IMR-90 (cell line): ENCODE measurements at regions not wholly inside any gene's neighbourhood (a gene's known extent, or its start where the extent isn't known, plus 50 kb on each side); places are given as distances from the start of the nearest gene placed in this dataset.

Experiments
- ATAC-seq: fragments of 200-7000 bp; cut with Tn5 transposase; 2 replicates; pipeline ENCODE4 v1.9.1; 2020; ENCODE audit warnings: low read depth, mild to moderate bottlenecking, moderate library complexity
- BruUV-seq: library from RNA; stranded (reverse); fragments of 400-500 nt; replicated peaks from 2 replicates; lab custom pipeline; 2021; lab: Mats Ljungman, UMichigan
- CTCF ChIA-PET: fragments of 300-600 bp; formaldehyde crosslinking; extraction: SDS; loops from one replicate; lab custom pipeline; 2021; ENCODE audit warnings: antibody characterized with exemption; lab: Yijun Ruan, JAX
- POLR2A ChIA-PET: fragments of 300-600 bp; sonication (Branson Sonifier 250); formaldehyde crosslinking; loops from one replicate; lab custom pipeline; 2022; ENCODE audit warnings: antibody characterized with exemption; ENCODE audit not compliant: unreplicated experiment; lab: Charles Lee
- DNase-seq: peaks from one replicate; pipeline ENCODE4 v3.0.0; 2013
- H2AFZ ChIP-seq: replicated peaks from 2 replicates; pipeline ENCODE3; 2013; ENCODE audit warnings: low read length, mild to moderate bottlenecking; ENCODE audit not compliant: poor library complexity
- H2AK5ac ChIP-seq: 2 replicates; pipeline ENCODE4 v1.6.1; 2013; ENCODE audit warnings: low read depth, low read length, inconsistent platforms
- H2AK9ac ChIP-seq: replicated peaks from 2 replicates; pipeline ENCODE3; 2013; ENCODE audit warnings: mild to moderate bottlenecking, low read depth, low read length, moderate library complexity; ENCODE audit not compliant: poor library complexity
- H2BK120ac ChIP-seq: 2 replicates; pipeline ENCODE4 v1.6.1; 2013; ENCODE audit warnings: low read depth, low read length, inconsistent platforms
- H2BK15ac ChIP-seq: 3 replicates; pipeline ENCODE4 v1.6.1; 2013; ENCODE audit warnings: low read depth, low read length, inconsistent platforms
- H2BK20ac ChIP-seq: 2 replicates; pipeline ENCODE4 v1.6.1; 2013; ENCODE audit warnings: low read depth, mild to moderate bottlenecking, inconsistent platforms, low read length, moderate library complexity
- H2BK5ac ChIP-seq: 2 replicates; pipeline ENCODE4 v1.6.1; 2013; ENCODE audit warnings: mild to moderate bottlenecking, low read depth, low read length, inconsistent platforms; ENCODE audit not compliant: poor library complexity, severe bottlenecking
- H3K14ac ChIP-seq: replicated peaks from 2 replicates; pipeline ENCODE4 v1.6.1; 2013; ENCODE audit warnings: low read depth, low read length, inconsistent platforms
- H3K18ac ChIP-seq: 2 replicates; pipeline ENCODE4 v1.6.1; 2013; ENCODE audit warnings: low read depth, low read length, control low read depth
- H3K23ac ChIP-seq: 2 replicates; pipeline ENCODE4 v1.6.1; 2013; ENCODE audit warnings: low read depth, low read length, inconsistent platforms
- H3K27ac ChIP-seq: 2 replicates; pipeline ENCODE4 v1.5.1; 2013; ENCODE audit warnings: mild to moderate bottlenecking, control low read depth, low read length; ENCODE audit not compliant: insufficient read depth
- H3K27me3 ChIP-seq: 2 replicates; pipeline ENCODE4 v1.6.1; 2013; ENCODE audit warnings: low read length; ENCODE audit not compliant: control insufficient read depth, insufficient read depth
- H3K36me3 ChIP-seq: 2 replicates; pipeline ENCODE4 v1.6.1; 2013; ENCODE audit warnings: low read length, mixed read lengths; ENCODE audit not compliant: control insufficient read depth, insufficient read depth
- H3K4ac ChIP-seq: 2 replicates; pipeline ENCODE4 v1.6.1; 2013; ENCODE audit warnings: low read depth, low read length, inconsistent platforms
- H3K4me1 ChIP-seq: 2 replicates; pipeline ENCODE4 v1.6.1; 2013; ENCODE audit warnings: low read length, mixed read lengths; ENCODE audit not compliant: control insufficient read depth, insufficient read depth
- H3K4me2 ChIP-seq: 2 replicates; pipeline ENCODE4 v1.6.1; 2013; ENCODE audit warnings: low read depth, mild to moderate bottlenecking, control low read depth, low read length, moderate library complexity
- H3K4me3 ChIP-seq: 2 replicates; pipeline ENCODE4 v1.5.1; 2013; ENCODE audit warnings: low read depth, mild to moderate bottlenecking, control low read depth, low read length, moderate library complexity; ENCODE audit not compliant: insufficient read depth
- H3K56ac ChIP-seq: 2 replicates; pipeline ENCODE4 v1.6.1; 2013; ENCODE audit warnings: low read length, inconsistent platforms; ENCODE audit not compliant: insufficient read depth; ENCODE audit errors: extremely low read depth
- H3K79me1 ChIP-seq, 2 experiments: 2 replicates each; pipeline ENCODE4 v1.6.1; 2013; ENCODE audit warnings: low read length in 2 of 2, inconsistent platforms in 1 of 2, low read depth in 1 of 2
- H3K9ac ChIP-seq: 2 replicates; pipeline ENCODE4 v1.6.1; 2013; ENCODE audit warnings: low read depth, low read length, control low read depth
- H3K9me1 ChIP-seq: 2 replicates; pipeline ENCODE4 v1.6.1; 2013; ENCODE audit warnings: low read length, inconsistent platforms; ENCODE audit not compliant: insufficient read depth
- H3K9me3 ChIP-seq: 2 replicates; pipeline ENCODE4 v1.6.1; 2013; ENCODE audit warnings: low read length; ENCODE audit not compliant: control insufficient read depth, insufficient read depth
- H4K20me1 ChIP-seq: 2 replicates; pipeline ENCODE4 v1.6.1; 2013; ENCODE audit warnings: low read length, inconsistent platforms; ENCODE audit not compliant: insufficient read depth
- H4K5ac ChIP-seq: 2 replicates; pipeline ENCODE4 v1.6.1; 2013; ENCODE audit warnings: mild to moderate bottlenecking, low read depth, low read length, control low read depth
- H4K8ac ChIP-seq, 2 experiments: 2 replicates each; pipeline ENCODE4 v1.6.1; 2013; ENCODE audit warnings: low read depth in 2 of 2, low read length in 2 of 2, control low read depth in 1 of 2, inconsistent platforms in 1 of 2
- H4K91ac ChIP-seq: 2 replicates; pipeline ENCODE4 v1.6.1; 2013; ENCODE audit warnings: low read depth, low read length, inconsistent platforms; ENCODE audit not compliant: insufficient read depth
- BHLHE40 ChIP-seq: fragments of 150-350 bp; IDR thresholded peaks from 2 replicates; pipeline ENCODE4 v1.6.1; 2016; ENCODE audit warnings: mild to moderate bottlenecking, low read depth, low read length
- CEBPB ChIP-seq: IDR thresholded peaks from 2 replicates; pipeline ENCODE4 v1.6.1; 2012; ENCODE audit warnings: low read depth, low read length, improper control_type of control experiment
- CHD1 ChIP-seq: IDR thresholded peaks from 2 replicates; pipeline ENCODE4 v1.6.1; 2012; ENCODE audit warnings: low read depth, low read length, improper control_type of control experiment
- CTCF ChIP-seq: conservative IDR thresholded peaks from 2 replicates; pipeline ENCODE4 v1.5.1; 2012; ENCODE audit warnings: mild to moderate bottlenecking, low read depth, low read length, improper control_type of control experiment
- ELK1 ChIP-seq: fragments of 150-350 bp; IDR thresholded peaks from 2 replicates; pipeline ENCODE4 v1.6.1; 2016; ENCODE audit warnings: low read depth, mild to moderate bottlenecking, low read length, moderate library complexity, borderline replicate concordance
- FOS ChIP-seq: fragments of 150-350 bp; IDR thresholded peaks from 2 replicates; pipeline ENCODE4 v1.6.1; 2016; ENCODE audit warnings: low read depth, low read length
- MAFK ChIP-seq: IDR thresholded peaks from 2 replicates; pipeline ENCODE4 v1.6.1; 2012; ENCODE audit warnings: low read depth, low read length, improper control_type of control experiment
- MAZ ChIP-seq: IDR thresholded peaks from 2 replicates; pipeline ENCODE4 v1.6.1; 2012; ENCODE audit warnings: low read depth, mild to moderate bottlenecking, low read length, improper control_type of control experiment, moderate library complexity, borderline replicate concordance
- MXI1 ChIP-seq: IDR thresholded peaks from 2 replicates; pipeline ENCODE4 v1.6.1; 2012; ENCODE audit warnings: low read depth, mild to moderate bottlenecking, low read length, moderate library complexity, borderline replicate concordance
- NFE2L2 ChIP-seq: fragments of 150-350 bp; IDR thresholded peaks from 2 replicates; pipeline ENCODE4 v1.6.1; 2016; ENCODE audit warnings: low read depth, mild to moderate bottlenecking, low read length
- POLR2A ChIP-seq: IDR thresholded peaks from 2 replicates; pipeline ENCODE4 v1.6.1; 2012; ENCODE audit warnings: mild to moderate bottlenecking, low read depth, low read length
- RAD21 ChIP-seq: IDR thresholded peaks from 2 replicates; pipeline ENCODE4 v1.6.1; 2012; ENCODE audit warnings: low read length, improper control_type of control experiment
- RCOR1 ChIP-seq: IDR thresholded peaks from 2 replicates; pipeline ENCODE4 v1.6.1; 2012; ENCODE audit warnings: mild to moderate bottlenecking, low read length, improper control_type of control experiment; ENCODE audit not compliant: insufficient replicate concordance
- RFX5 ChIP-seq: IDR thresholded peaks from 2 replicates; pipeline ENCODE4 v1.8.0; 2012; ENCODE audit warnings: low read depth, mild to moderate bottlenecking, low read length, moderate library complexity
- SMC3 ChIP-seq: fragments of 150-350 bp; IDR thresholded peaks from 2 replicates; pipeline ENCODE4 v1.6.1; 2016; ENCODE audit warnings: low read depth, mild to moderate bottlenecking, antibody characterized with exemption, low read length, moderate library complexity
- USF2 ChIP-seq: fragments of 150-350 bp; IDR thresholded peaks from 2 replicates; pipeline ENCODE4 v1.6.1; 2017; ENCODE audit warnings: mild to moderate bottlenecking, antibody characterized with exemption, low read length, low read depth
- WGBS, 2 experiments: methylation state at CpG; one replicate each; pipeline versions ENCODE4 v1.1.5 to v1.1.7; 2013; ENCODE audit warnings: missing lambda C conversion rate in 2 of 2; ENCODE audit not compliant: insufficient read length in 1 of 2; ENCODE audit errors: extremely low coverage in 2 of 2; 5-methylcytosine and 5-hydroxymethylcytosine counted together
- dilution Hi-C: fragments of 300-500 bp; cut with HindIII; formaldehyde crosslinking; loops from one replicate; pipeline ENCODE4 v1.14.3; 2018; ENCODE audit warnings: low sequenced_read_pairs; ENCODE audit not compliant: unreplicated experiment
- in situ Hi-C: fragments of 300-500 bp; cut with MboI; formaldehyde crosslinking; loops from 3 replicates; pipeline ENCODE4 v1.14.3; 2019; ENCODE audit warnings: low sequenced_read_pairs, inconsistent platforms, mixed read lengths
- intact Hi-C: fragments of 100-400 bp; cut with micrococcal nuclease; formaldehyde crosslinking; loops from 2 replicates; pipeline ENCODE4 v1.10.0; 2022

- Histone ChIP-seq H3K27me3 (no peaks in the 10 kb centered on the region), H3K23ac (no peak overlapping the region), H3K9me1 (no peaks in the 10 kb centered on the region), H2BK120ac (no peak overlapping the region), H3K36me3 (no peaks in the 10 kb centered on the region), H3K27ac (no peak overlapping the region), H2AK5ac (no peak overlapping the region), H2AFZ (no peak overlapping the region), H3K18ac (no peak overlapping the region), H3K79me1 (no peaks in the 10 kb centered on the region), H2BK5ac (no peak overlapping the region), H2AK9ac (no peak overlapping the region), H4K5ac (no peak overlapping the region), H3K14ac (no peak overlapping the region), H4K8ac (no peak overlapping the region), H3K4me2 (no peak overlapping the region), H4K91ac (no peak overlapping the region), H2BK15ac (no peak overlapping the region), H2BK20ac (no peak overlapping the region), H3K4me3 (no peak overlapping the region), H4K20me1 (no peaks in the 10 kb centered on the region), H3K9ac (no peak overlapping the region), H3K56ac (no peak overlapping the region), H3K9me3 (peaks cover 26% of the 10 kb centered on the region), H3K4ac (no peak overlapping the region), H3K4me1 (no peaks in the 10 kb centered on the region)
- POLR2A ChIA-PET = no interaction called here
- DNase-seq = no peak
- dilution Hi-C loops = no loop called here
- 0% methylated on average over 1 of the region's 2 CpGs; no CpG with 5 or more reads in 1 of the 2 experiments for WGBS, 2 experiments
- CTCF ChIA-PET = interaction anchor here (0.6 kb wide), 1 partner anchor 212 kb away, joined by 4 read pairs; no protein-coding TSS in a partner anchor
- in situ Hi-C loops = no loop called here
- no peak for ATAC-seq
- intact Hi-C loops = no loop called here
- no TSS peak for BruUV-seq
- TF ChIP-seq MAFK (no peak), MXI1 (no peak), CTCF (no peak), MAZ (no peak), ELK1 (no peak), SMC3 (no peak), NFE2L2 (no peak), RCOR1 (no peak), CHD1 (no peak), RAD21 (no peak), POLR2A (no peak), BHLHE40 (no peak), CEBPB (no peak), FOS (no peak), USF2 (no peak), RFX5 (no peak)
Measured at GRCh38 chr5:85921590-85921989, 696.2 kb upstream of the COX7C start.
